ENCODE measurements at regions not wholly inside any gene's neighbourhood (a gene's known extent, or its start where the extent isn't known, plus 50 kb on each side); places are given as distances from the start of the nearest gene placed in this dataset.
"Not testable (repeated sequence)": the region's sequence is repeated elsewhere in the genome, so short reads cannot be mapped to it uniquely, and the experiment has no call there.

DNA sequence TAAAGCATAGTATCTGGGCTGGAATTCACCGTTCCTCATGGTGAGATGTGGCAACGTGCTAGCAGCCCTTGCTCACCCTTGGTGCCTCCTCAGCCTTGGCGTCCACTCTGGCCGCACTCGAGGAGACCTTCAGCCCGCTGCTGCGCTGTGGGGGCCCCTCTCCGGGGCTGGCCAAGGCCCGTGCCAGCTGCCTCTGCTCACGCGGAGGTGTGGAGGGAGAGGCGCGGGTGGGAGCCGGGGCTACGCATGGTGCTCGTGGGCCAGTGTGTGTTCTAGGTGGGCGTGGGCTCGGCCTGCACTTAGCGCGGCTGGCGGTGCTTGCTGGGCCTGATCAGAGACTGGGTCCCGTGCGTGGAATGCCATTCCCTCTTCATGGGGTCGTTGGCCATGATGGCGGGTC lies 424.2 kb downstream of the KCTD16 start:
- Mint-ChIP-seq H3K27ac (no peak overlapping the region), H3K9me3 (peaks cover 6% of the 10 kb centered on the region), H3K36me3 (ENCODE audit: low read depth) (no peaks in the 10 kb centered on the region), H3K27me3 (no peaks in the 10 kb centered on the region), H3K4me3 (no peak overlapping the region), H3K4me1 (ENCODE audit: low read depth) (no peaks in the 10 kb centered on the region)
- no peak for DNase-seq

DNA sequence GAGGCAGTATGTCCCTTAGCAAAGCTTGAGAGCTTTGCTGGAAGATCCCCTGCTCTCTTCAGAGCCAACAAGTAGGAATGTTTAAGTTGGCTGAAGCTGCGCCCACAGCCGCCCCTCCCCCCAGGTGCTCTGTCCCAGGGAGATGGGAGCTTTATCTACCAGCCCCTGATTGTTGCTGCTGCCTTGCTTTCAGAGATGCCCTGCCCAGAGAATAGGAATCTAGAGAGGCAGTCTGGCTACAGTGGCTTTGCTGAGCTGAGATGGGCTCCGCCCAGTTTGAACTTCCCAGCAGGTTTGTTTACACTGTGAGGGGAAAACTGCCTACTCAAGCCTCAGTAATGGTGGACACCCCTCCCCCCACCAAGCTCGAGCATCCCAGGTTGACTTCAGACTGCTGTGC lies 423.6 kb downstream of the KCTD16 start:
- H3K27ac Mint-ChIP-seq, result not testable (repeated sequence)

GRCh38 chr5:144585681-144586080 lies 415.0 kb downstream of the KCTD16 start:
- no peaks in the 10 kb centered on the region for H3K36me3 Mint-ChIP-seq (ENCODE audit: low read depth)

More for the DNA sequence above, 423.6 kb downstream of the KCTD16 start:
- H3K36me3 Mint-ChIP-seq (ENCODE audit: low read depth); H3K27me3 Mint-ChIP-seq; H3K4me3 Mint-ChIP-seq; H3K4me1 Mint-ChIP-seq (ENCODE audit: low read depth); DNase-seq; H3K9me3 Mint-ChIP-seq: not testable (repeated sequence)

DNA sequence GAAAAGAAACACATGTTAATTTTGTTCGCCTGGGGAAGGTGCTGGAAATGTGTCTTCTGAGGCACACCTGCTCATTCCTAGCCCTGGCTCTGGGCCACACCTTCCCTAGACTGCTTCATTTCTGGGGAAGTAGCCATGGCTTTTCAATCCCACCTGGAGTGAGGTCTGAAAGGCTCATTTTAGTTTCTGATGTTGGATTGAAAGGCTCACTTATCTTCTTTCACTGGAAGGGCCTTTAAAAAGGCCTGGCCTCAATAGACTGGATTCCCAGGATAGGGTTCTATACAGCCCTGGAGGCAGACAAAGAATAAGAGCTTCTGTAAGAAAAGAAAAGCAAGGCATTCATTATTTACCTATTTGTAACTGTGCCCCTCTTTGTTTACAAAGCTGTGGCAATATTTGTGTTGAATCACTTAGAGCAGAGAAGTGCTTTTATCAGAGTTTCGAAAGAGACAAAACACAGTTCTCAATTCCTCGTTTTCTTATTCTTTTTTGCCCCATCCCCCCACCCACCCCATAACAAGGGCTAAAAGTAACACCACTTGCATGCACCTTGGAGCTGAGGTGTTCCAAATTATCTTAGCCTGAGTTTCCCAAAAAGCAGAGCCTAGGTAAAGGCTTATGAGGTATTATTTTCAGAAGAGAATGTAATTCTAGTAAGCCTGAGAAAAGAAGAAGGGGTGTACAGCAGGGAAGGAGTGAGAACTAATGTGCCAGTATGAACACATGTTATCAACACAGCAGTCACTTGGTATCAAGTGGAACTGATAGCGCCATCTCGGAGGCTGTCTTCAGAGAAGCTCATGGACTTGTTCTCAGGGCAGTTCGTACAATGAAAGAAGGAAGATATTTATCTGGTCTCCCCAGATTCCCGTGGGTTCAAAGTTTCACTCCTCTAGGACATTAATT lies 413.1 kb downstream of the KCTD16 start:
- no peak for DNase-seq
- H3K4me1 Mint-ChIP-seq (ENCODE audit: low read depth), result no peaks in the 10 kb centered on the region
- no peak overlapping the region for H3K4me3 Mint-ChIP-seq
- no peaks in the 10 kb centered on the region for H3K27me3 Mint-ChIP-seq
- peaks cover 3% of the 10 kb centered on the region for H3K9me3 Mint-ChIP-seq
- H3K36me3 Mint-ChIP-seq (ENCODE audit: low read depth), result no peaks in the 10 kb centered on the region
- H3K27ac Mint-ChIP-seq, result no peak overlapping the region

More at GRCh38 chr5:144585681-144586080, 415.0 kb downstream of the KCTD16 start:
- no peak for DNase-seq
- no peak overlapping the region for H3K4me3 Mint-ChIP-seq
- no peaks in the 10 kb centered on the region for H3K4me1 Mint-ChIP-seq (ENCODE audit: low read depth)
- no peaks in the 10 kb centered on the region for H3K27me3 Mint-ChIP-seq
- H3K9me3 Mint-ChIP-seq, result peaks cover 8% of the 10 kb centered on the region
- no peak overlapping the region for H3K27ac Mint-ChIP-seq

GRCh38 chr5:144582066-144582465 lies 411.4 kb downstream of the KCTD16 start:
- Mint-ChIP-seq H3K9me3 (no peaks in the 10 kb centered on the region), H3K36me3 (ENCODE audit: low read depth) (no peaks in the 10 kb centered on the region), H3K4me1 (ENCODE audit: low read depth) (no peaks in the 10 kb centered on the region), H3K4me3 (no peak overlapping the region), H3K27me3 (no peaks in the 10 kb centered on the region), H3K27ac (no peak overlapping the region)
- DNase-seq, result no peak

GRCh38 chr5:144581044-144581443 lies 410.4 kb downstream of the KCTD16 start:
- Mint-ChIP-seq H3K27me3 (no peaks in the 10 kb centered on the region), H3K36me3 (ENCODE audit: low read depth) (no peaks in the 10 kb centered on the region), H3K4me3 (no peak overlapping the region), H3K27ac (no peak overlapping the region), H3K9me3 (peaks cover 2% of the 10 kb centered on the region), H3K4me1 (ENCODE audit: low read depth) (no peaks in the 10 kb centered on the region)
- DNase-seq, result no peak

- Mint-ChIP-seq H3K4me1 (ENCODE audit: low read depth) (no peaks in the 10 kb centered on the region), H3K27ac (no peak overlapping the region), H3K9me3 (peaks cover 2% of the 10 kb centered on the region), H3K36me3 (ENCODE audit: low read depth) (no peaks in the 10 kb centered on the region), H3K27me3 (no peaks in the 10 kb centered on the region), H3K4me3 (no peak overlapping the region)
- DNase-seq, result no peak
These were observed 407.0 kb downstream of the KCTD16 start for GRCh38 chr5:144577676-144578075.

- no peaks in the 10 kb centered on the region for H3K27me3 Mint-ChIP-seq
- DNase-seq, result no peak
- H3K9me3 Mint-ChIP-seq, result peaks cover 2% of the 10 kb centered on the region
- H3K36me3 Mint-ChIP-seq (ENCODE audit: low read depth), result no peaks in the 10 kb centered on the region
- no peak overlapping the region for H3K27ac Mint-ChIP-seq
- no peaks in the 10 kb centered on the region for H3K4me1 Mint-ChIP-seq (ENCODE audit: low read depth)
- no peak overlapping the region for H3K4me3 Mint-ChIP-seq
These were observed 405.1 kb downstream of the KCTD16 start for GRCh38 chr5:144575736-144576135.

GRCh38 chr5:144567421-144567780 lies 396.7 kb downstream of the KCTD16 start:
- DNase-seq, result no peak
- no peaks in the 10 kb centered on the region for H3K36me3 Mint-ChIP-seq (ENCODE audit: low read depth)
- no peak overlapping the region for H3K27ac Mint-ChIP-seq
- no peaks in the 10 kb centered on the region for H3K4me1 Mint-ChIP-seq (ENCODE audit: low read depth)
- peaks cover 18% of the 10 kb centered on the region for H3K9me3 Mint-ChIP-seq
- H3K27me3 Mint-ChIP-seq, result no peaks in the 10 kb centered on the region
- H3K4me3 Mint-ChIP-seq, result no peak overlapping the region

DNA sequence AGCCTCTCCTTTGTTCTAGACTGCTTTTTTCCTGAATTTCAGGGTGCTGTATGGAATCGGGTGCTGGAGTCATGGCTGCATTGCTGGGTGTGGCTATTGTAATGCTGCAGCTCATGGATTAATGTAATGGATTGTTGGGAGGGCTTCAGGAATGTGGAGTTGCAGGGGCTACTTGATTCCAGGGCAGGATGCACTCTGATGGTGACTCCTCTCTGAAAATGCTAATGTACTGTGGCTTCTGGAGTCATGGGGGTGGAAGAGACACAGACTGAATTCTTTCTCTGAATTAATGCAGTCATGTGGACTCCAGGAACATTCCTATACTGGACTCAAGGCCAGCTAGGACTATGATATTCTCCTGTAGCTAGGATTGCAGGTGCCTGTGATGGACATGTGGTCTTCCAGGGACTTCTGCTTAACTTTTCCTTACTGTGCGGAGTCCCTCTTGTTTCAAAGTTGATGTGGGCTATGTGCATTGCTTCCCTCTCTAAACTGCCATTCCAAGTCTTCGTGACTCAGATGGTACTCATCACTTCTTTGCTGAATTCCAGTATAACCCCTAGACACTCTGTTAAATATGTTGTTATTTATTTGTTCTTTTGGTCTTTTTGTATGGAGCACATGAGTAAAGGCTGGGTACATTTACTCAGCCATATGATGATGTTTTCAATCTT lies 396.2 kb downstream of the KCTD16 start:
- Mint-ChIP-seq H3K27ac (no peak overlapping the region), H3K9me3 (peaks cover 18% of the 10 kb centered on the region), H3K27me3 (no peaks in the 10 kb centered on the region), H3K4me3 (no peak overlapping the region), H3K4me1 (ENCODE audit: low read depth) (no peaks in the 10 kb centered on the region), H3K36me3 (ENCODE audit: low read depth) (no peaks in the 10 kb centered on the region)
- DNase-seq, result no peak

GRCh38 chr5:144549580-144549979 lies 378.9 kb downstream of the KCTD16 start:
- no peak for DNase-seq
- H3K4me1 Mint-ChIP-seq (ENCODE audit: low read depth), result no peaks in the 10 kb centered on the region
- peaks cover 8% of the 10 kb centered on the region for H3K9me3 Mint-ChIP-seq

DNA sequence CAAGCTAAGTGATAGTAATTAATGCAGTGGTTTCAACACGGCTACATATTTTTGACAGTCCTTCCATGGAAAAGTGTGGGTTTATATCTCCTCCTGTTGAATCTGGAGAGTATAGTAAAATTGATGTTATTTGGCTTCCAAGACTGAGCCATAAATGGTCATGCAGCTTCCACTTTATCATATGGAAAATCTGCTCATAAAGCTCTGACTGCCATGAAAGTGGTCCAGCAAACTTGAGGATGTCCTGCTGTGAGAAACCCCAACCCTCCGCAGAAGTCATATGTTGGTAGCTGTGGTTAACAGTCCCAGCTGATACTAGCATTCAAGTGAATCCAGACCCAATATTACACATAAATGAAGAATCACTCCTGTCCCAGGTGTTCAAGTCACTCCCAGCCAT lies 378.3 kb downstream of the KCTD16 start:
- Mint-ChIP-seq H3K9me3 (peaks cover 6% of the 10 kb centered on the region), H3K27ac (no peak overlapping the region), H3K36me3 (ENCODE audit: low read depth) (no peaks in the 10 kb centered on the region), H3K27me3 (no peaks in the 10 kb centered on the region), H3K4me1 (ENCODE audit: low read depth) (no peaks in the 10 kb centered on the region), H3K4me3 (no peak overlapping the region)
- no peak for DNase-seq

More at GRCh38 chr5:144549580-144549979, 378.9 kb downstream of the KCTD16 start:
- Mint-ChIP-seq H3K4me3 (no peak overlapping the region), H3K27ac (no peak overlapping the region), H3K36me3 (ENCODE audit: low read depth) (no peaks in the 10 kb centered on the region), H3K27me3 (no peaks in the 10 kb centered on the region)

- DNase-seq, result no peak
- no peak overlapping the region for H3K4me3 Mint-ChIP-seq
- no peak overlapping the region for H3K27ac Mint-ChIP-seq
- no peaks in the 10 kb centered on the region for H3K36me3 Mint-ChIP-seq (ENCODE audit: low read depth)
- H3K27me3 Mint-ChIP-seq, result no peaks in the 10 kb centered on the region
- no peaks in the 10 kb centered on the region for H3K4me1 Mint-ChIP-seq (ENCODE audit: low read depth)
- H3K9me3 Mint-ChIP-seq, result peaks cover 3% of the 10 kb centered on the region
These were observed 376.4 kb downstream of the KCTD16 start for GRCh38 chr5:144547098-144547499.

- H3K36me3 Mint-ChIP-seq (ENCODE audit: low read depth), result no peaks in the 10 kb centered on the region
These were observed 368.2 kb downstream of the KCTD16 start for GRCh38 chr5:144538845-144539244.

More at GRCh38 chr5:144538845-144539244, 368.2 kb downstream of the KCTD16 start:
- peaks cover 11% of the 10 kb centered on the region for H3K9me3 Mint-ChIP-seq
- DNase-seq, result no peak
- no peaks in the 10 kb centered on the region for H3K4me1 Mint-ChIP-seq (ENCODE audit: low read depth)
- H3K27me3 Mint-ChIP-seq, result no peaks in the 10 kb centered on the region
- no peak overlapping the region for H3K4me3 Mint-ChIP-seq
- no peak overlapping the region for H3K27ac Mint-ChIP-seq
